Bone marrow (tissue), 2 donors: ENCODE measurements at regions not wholly inside any gene's neighbourhood (a gene's known extent, or its start where the extent isn't known, plus 50 kb on each side); places are given as distances from the start of the nearest gene placed in this dataset.

Source experiments
- DNase-seq, 2 donors: peaks; one replicate each; lab custom pipeline; 2025; lab: John Stamatoyannopoulos, UW

DNA sequence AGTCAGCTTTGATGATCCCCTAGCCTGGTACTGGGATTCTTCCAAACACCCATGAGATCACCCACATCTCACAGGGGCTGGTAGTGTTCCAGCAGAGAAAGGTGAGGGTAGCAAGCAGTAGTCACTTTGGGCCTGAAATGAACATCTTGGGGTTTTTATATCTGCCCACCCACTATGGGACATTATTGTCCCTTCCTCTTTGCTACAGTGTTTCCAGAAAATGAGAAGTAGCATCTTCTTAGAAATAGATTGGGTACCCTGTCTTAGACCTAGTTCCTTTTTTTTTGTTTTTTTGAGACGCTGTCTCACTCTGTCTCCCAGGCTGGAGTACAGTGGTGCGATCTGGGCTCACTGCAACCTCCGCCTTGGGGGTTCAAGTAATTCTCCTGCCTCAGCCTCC lies 249.2 kb upstream of the ANKRD55 start:
- peak in 1 of 2 donors; percentile 74 for DNase-seq

DNA sequence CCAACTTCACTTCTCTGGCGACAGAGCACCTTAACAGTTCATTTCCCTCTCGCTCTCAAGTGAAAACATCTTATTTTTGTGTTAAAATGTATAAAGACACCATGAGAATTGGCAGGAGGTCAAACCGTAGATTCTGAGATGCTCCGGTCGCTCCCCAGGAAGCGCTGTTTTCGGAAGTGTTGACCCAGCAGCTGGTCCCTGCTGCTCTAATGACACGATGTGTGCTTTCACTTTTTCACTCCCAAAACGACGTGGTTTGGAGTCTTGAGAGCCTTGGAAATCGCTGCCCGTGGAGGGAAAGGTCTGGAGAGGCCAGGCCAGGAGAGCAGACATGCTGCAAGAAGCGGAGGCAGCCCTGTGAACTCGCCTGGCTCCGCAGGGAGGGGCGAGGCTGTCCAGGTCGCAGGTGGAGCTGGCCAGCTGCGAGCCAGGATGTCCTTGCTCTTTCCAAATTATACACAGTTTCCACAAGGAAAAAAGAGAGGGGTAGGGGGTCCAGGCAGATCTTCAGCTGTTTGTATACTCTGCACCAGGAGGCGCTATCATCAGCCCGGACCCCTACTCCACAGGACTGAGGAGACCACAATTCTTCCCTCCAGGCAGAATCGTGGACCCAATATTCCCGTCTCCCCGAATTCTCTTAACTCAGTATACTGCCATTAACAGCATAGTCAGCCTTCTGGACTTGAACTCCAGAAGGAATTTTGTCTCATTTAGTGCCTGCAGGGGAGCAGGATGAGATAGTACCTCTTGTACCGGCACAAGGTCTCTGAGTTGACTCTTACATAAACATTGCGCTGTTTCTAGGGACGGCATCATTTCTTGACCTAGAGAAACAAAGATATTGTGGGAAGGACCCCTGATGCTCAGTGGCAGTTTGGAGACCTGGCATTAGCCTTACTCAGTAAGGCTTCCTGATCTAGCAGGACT lies 248.6 kb upstream of the ANKRD55 start:
- no peak for DNase-seq

GRCh38 chr5:56480705-56481427 lies 247.7 kb upstream of the ANKRD55 start:
- DNase-seq = no peak

- DNase-seq = no peak
These were observed 247.1 kb upstream of the ANKRD55 start for GRCh38 chr5:56480078-56480704.

GRCh38 chr5:56479696-56480077 lies 246.6 kb upstream of the ANKRD55 start:
- no peak for DNase-seq

GRCh38 chr5:56479126-56479525 lies 246.0 kb upstream of the ANKRD55 start:
- no peak for DNase-seq

DNA sequence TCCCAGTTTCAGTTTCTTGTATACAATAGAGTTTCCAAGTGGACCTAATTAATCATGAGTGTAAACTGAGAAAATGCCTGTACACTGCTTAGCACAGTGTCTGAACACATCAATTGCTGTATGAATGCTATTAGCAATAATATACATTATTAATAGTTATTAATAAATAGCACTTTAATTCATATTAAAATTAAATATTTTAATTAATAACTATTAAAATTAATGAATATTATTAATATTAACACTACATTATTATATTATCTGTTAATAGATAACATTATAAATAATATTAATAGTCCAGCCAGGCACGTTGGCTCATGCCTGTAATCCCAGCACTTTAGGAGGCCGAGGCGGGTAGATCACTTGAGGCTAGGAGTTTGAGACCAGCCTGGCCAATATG lies 244.9 kb upstream of the ANKRD55 start:
- DNase-seq = no peak

DNA sequence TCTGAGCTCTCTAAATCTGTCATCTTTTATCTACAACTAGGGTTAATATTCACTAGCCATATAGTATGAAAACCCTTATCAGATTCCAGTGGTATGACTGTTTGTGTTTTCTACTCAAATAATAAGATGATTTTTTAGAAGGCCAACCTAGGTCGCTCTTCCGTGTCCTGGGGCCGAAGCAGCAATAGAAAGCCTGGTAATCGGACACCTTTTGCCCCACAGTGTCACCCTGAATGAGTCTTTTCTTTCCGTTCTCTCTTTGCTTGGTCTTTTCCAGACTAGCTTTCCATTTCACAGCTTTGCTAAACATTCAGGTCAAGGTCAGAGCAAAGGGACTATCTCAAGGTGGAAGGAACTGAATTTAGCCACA lies 243.3 kb upstream of the ANKRD55 start:
- DNase-seq = no peak

DNA sequence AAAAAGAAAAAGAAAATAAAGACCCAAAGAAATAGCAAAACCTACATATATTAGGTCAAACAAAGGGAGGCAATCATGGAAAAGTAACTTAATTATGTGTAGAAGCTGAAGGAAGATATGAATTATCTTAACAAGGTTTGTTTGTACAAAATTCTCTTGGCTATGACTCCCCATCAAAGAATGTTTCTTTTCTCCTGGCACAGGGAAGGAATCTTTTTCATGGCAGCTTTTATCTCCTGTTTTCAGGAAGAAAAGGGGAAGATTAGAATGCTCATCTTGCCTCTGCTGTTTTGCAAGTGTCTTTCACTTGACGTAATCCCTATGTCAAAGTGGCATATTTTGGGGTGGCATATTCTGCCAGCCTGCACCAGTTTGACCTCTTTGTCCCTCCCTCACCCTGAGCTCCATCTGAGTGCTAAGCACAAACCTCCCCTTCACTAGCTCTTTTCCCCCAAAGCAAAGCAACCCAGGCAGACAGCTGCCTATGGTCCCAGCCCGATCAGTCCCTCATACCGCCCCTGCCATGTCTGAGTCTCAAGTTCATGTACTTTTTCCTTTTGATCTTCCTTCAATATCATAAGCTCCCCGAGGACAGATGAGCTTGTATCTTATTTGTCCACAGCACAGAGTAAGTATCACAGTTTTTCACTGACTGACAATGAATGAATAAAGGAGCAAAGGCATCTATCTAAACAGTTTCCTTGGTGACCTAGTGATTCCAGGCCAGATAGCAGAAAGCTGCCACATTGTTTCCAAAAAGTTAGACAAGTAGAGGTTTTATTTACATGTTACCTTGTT lies 242.8 kb upstream of the ANKRD55 start:
- DNase-seq = no peak

DNA sequence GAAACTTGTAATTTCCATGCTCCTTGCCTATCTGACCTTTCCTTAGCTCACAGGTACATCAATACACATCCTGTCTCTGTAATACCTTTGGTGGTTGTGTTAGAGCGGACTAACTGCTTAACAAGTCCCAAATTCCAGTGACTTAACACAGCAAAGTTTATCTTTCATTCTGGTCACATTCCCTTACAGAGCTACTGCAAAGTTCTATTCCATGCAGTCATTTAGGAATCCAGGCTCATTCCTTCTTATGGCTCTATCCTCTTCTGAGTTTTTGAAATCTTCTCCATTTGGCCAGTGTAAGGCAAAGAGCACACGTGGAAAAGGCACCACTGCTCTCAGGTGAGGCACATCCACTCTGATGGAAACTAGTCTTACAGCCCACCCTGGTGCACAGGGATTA lies 238.6 kb upstream of the ANKRD55 start:
- DNase-seq = no peak

DNA sequence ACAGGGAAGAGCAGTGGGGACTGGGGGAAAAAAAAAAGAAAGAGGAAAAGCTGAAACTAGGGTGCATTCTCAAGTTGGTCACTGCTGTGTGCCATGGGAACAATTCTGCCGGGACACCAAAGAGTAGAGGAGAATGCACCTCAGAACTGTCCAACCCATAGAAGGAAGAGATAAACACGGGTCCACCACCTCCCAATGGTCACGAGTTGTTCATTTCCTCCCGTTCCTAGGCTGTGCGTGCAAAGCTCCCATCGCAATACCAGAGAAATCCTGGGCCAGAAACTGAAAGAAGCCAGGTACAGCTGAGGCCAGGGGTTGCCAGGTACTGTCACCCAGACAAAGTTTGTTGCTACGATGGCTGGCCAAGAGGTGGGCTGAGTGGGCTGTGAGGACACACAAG lies 236.9 kb upstream of the ANKRD55 start:
- DNase-seq = no peak

DNA sequence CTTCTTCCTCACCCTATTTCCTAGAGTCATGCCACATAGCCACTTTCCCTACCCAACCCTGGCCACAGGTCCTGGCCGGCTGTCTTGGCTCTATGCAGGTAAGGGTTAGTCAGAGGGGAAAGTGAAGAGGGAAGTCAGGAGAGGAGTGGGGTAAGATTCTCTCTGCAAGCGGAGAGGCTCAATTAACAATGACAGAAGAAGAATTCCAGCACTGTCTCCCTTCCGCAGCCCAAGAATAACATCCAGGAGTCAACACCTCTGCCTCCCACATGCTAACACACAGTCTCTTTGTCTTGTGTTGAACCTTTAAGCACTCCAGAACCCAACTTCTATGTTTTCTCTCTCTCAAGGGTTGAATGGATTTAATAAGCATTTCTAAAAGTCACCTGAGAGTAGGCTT lies 235.1 kb upstream of the ANKRD55 start:
- no peak for DNase-seq

- DNase-seq = no peak
These were observed 234.1 kb upstream of the ANKRD55 start for GRCh38 chr5:56467176-56467717.

GRCh38 chr5:56466136-56466816 lies 233.1 kb upstream of the ANKRD55 start:
- no peak for DNase-seq

DNA sequence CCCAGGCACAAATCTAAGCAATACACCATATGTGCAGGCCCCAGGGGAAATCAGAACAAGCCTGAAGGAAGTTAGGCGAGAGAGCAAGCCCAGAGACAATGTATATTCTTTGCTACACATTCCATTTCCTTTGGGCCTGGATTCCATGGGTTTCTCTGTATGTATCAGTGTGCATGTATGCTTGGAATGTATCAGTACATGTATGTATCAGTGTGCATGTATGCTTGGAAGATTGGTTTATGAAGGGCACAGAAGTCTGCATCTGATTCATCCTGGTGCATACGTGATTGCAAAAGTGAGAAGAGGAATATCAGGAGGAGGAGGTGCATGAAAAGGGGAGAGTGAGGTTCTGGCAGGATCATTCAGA lies 232.6 kb upstream of the ANKRD55 start:
- no peak for DNase-seq

DNA sequence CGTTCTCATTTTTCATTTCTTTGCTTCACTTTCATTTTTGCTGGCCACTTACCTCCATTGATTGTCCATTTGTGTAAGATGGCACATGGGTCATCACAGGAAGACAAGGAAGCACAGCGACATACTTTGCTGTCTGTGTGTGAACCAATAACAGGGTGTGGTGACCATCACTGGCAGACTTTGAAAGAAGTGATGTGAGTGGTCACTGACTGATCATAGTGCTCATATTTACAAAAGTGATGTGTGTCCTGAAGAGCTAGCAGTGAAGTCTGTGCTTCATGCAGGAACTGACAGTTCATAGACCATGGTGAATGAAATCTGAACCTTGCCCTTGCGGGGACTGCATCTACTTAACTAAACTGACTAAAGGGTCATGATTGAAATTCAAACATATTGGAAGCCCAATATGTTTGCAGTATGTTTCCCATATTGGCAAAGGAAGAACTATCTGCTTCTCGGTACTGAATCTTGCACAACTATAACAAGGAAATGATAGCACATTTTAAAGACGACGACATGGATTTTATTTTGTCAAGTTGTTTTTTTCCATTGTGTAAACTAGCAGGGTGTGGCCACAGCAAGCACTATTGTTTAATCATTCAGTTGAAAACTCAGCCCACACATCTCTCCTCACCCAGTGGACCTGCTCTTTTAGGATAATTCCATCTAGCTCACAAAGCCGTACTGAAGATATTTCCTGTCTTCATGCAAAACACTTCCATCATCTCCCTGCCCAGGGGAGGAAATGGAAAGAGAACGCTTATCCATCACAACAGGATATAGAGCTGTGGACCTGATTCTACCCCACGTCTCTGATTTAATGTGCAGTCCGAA lies 232.0 kb upstream of the ANKRD55 start:
- DNase-seq = no peak

DNA sequence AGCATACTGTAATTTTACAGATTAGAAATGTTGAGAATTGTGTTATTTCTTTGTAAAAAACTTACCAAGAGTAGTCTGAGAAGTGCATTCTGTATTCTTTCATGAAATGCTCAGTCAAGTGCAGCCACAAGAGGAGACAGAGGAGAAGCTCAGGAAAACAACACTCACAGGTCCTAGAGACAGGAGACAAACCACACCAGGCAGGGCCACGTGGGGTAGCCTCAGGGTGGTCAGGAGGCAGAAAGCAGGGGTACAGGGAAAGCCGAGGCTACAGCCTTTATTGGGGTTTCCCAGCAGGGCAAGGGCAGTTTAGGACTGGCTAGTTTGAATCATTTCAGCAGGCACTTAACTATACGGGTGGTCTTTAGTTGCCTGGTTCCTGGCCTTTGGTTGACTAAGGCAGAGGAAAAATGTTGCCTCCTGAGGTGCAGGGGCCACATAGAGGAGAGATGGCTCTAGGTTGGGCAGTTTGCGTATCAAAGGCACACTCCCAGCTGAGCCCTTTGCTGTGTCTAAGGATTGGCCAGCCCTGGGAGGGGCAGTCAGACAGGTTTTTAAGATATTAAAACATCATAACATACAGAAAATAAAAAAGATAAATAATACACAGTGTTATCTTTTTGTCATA lies 230.9 kb upstream of the ANKRD55 start:
- no peak for DNase-seq

DNA sequence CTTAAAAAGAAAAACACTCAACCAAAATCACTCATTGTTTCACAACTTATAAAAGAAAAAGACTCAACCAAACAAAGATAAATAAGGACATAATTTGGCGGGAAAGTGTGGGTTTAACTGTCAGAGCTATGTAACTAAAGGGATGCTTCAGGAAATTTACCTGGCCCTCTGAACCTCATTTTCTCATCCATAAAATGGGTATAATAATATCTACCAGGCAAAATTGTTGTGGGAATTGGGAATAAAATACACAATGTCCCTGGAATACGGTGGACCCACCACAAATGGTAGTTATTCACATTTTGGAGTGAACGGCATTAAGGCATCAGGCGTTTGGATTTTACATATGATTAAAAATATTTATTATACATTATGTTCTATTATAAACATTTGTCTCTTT lies 228.5 kb upstream of the ANKRD55 start:
- no peak for DNase-seq

- no peak for DNase-seq
These were observed 227.6 kb upstream of the ANKRD55 start for GRCh38 chr5:56460681-56461191.

DNA sequence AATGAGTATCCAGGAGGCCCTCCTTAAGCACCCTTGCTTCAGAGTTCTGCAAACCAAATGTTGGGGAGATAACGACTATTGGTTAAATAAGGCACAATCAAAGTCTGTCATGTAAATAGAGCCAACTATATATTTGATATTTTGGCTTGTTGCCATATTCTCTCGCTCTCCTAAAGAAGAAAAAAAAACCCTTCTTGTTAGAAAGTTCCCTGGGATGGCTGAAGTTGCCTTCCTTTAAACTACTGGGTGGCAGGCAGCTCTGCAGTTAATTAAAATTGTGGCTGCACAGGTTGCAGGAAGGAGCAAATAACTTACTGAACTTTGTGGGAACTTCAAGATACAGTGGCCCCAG lies 227.0 kb upstream of the ANKRD55 start:
- no peak for DNase-seq
